ENCODE measurements at regions not wholly inside any gene's neighbourhood (a gene's known extent, or its start where the extent isn't known, plus 50 kb on each side); places are given as distances from the start of the nearest gene placed in this dataset.
"Not testable (repeated sequence)": the region's sequence is repeated elsewhere in the genome, so short reads cannot be mapped to it uniquely, and the experiment has no call there.

- not testable (repeated sequence) for TF ChIP-seq YY1 (tag by site-specific recombination; IDR thresholded peaks at IDR 0.05); ZNF394 (tag by site-specific recombination; IDR thresholded peaks at IDR 0.05; ENCODE audit: borderline replicate concordance); SP2 (tag by site-specific recombination; IDR thresholded peaks at IDR 0.05); ZBTB17 (tag by site-specific recombination; IDR thresholded peaks at IDR 0.05); REST (tag by site-specific recombination; IDR thresholded peaks at IDR 0.05)
Measured at GRCh38 chr10:65269551-65269950, 1656.3 kb upstream of the LRRTM3 start.
